ENCODE measurements at regions not wholly inside any gene's neighbourhood (a gene's known extent, or its start where the extent isn't known, plus 50 kb on each side); places are given as distances from the start of the nearest gene placed in this dataset.

DNA sequence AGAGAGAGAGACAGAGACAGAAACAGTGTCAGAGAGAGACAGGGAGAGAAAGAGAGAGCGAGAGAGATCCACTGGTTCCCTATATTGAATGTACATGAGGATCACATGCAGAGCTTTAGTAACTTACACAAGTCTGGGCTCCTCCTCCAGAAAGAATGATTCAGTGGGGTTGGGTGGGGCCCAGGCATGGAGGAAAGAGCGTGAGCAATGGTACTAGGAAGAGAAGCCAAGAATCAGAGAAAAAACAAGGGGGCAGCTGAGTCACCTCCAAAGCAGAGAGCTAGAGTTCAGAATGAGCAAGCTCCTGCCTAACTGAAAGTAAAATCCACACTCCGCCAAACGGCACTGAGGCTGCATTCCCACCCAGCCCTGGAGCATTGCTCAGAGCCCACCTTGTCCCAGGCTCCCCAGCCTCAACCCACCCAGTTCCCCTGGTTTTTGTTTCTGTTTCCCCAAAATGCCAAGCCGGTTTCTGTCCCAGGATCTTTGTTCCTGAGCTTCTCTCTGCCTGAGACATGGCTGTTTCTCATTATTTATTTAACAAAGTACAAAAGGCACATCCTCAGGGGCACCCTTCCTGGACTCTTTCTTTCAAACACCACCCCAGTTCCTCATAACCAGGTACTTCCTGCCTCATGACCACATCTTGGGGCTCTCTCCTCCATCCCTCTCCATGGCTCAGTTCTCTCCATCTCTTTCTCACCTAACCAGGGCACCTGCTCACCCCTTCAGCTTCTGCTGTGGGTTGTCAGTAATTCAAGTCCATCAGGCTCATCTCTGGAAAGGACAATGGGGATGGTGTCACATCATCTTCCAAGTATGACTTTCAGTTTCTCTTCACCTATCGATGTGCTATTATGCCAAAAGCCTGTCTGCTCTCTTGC lies 670.3 kb upstream of the TBX3 start:
- WGBS (ENCODE audit: insufficient coverage, low coverage, low lambda C conversion rate, missing lambda C conversion rate) = 34% methylated on average over 5 of the region's 6 CpGs
- Histone ChIP-seq H3K27me3 (no peaks in the 10 kb centered on the region), H3K27ac (no peak overlapping the region), H3K4me3 (peak overlapping the region; percentile 2 to 40 (median 35)), H3K36me3 (no peaks in the 10 kb centered on the region), H3K9me3 (no peaks in the 10 kb centered on the region), H3K4me1 (no peaks in the 10 kb centered on the region)
- TF ChIP-seq POLR2A (IDR thresholded peaks at IDR 0.05) (no peak), CTCF (IDR thresholded peaks at IDR 0.05) (no peak)
- ATAC-seq (peak; percentile 43 to 97 (median 58)), DNase-seq (no peak)
- intact Hi-C loops (cut with DNase I) = no loop called here

GRCh38 chr12:115353467-115353866 lies 669.5 kb upstream of the TBX3 start:
- H3K27ac ChIP-seq = no peak overlapping the region
- intact Hi-C loops (cut with DNase I) = no loop called here
- H3K4me3 ChIP-seq = no peak overlapping the region
- no peaks in the 10 kb centered on the region for H3K36me3 ChIP-seq
- no peak for DNase-seq
- no peaks in the 10 kb centered on the region for H3K4me1 ChIP-seq
- no peaks in the 10 kb centered on the region for H3K27me3 ChIP-seq
- no peak for ATAC-seq
- TF ChIP-seq POLR2A (IDR thresholded peaks at IDR 0.05) (no peak), CTCF (IDR thresholded peaks at IDR 0.05) (no peak)
- WGBS (ENCODE audit: insufficient coverage, low coverage, low lambda C conversion rate, missing lambda C conversion rate) = 62% methylated on average over 1 of the region's 1 CpG
- no peaks in the 10 kb centered on the region for H3K9me3 ChIP-seq

GRCh38 chr12:115351514-115352077 lies 667.6 kb upstream of the TBX3 start:
- no peaks in the 10 kb centered on the region for H3K36me3 ChIP-seq
- H3K4me3 ChIP-seq = no peak overlapping the region
- H3K27ac ChIP-seq = no peak overlapping the region
- H3K27me3 ChIP-seq = no peaks in the 10 kb centered on the region
- WGBS (ENCODE audit: insufficient coverage, low coverage, low lambda C conversion rate, missing lambda C conversion rate) = 56% methylated on average over 5 of the region's 5 CpGs
- no peak for DNase-seq
- no peak for ATAC-seq
- TF ChIP-seq POLR2A (IDR thresholded peaks at IDR 0.05) (no peak), CTCF (IDR thresholded peaks at IDR 0.05) (no peak)
- no peaks in the 10 kb centered on the region for H3K9me3 ChIP-seq
- no peaks in the 10 kb centered on the region for H3K4me1 ChIP-seq
- intact Hi-C loops (cut with DNase I) = no loop called here

GRCh38 chr12:115349711-115350110 lies 665.7 kb upstream of the TBX3 start:
- Histone ChIP-seq H3K27ac (no peak overlapping the region), H3K27me3 (no peaks in the 10 kb centered on the region), H3K4me3 (no peak overlapping the region), H3K36me3 (no peaks in the 10 kb centered on the region), H3K4me1 (no peaks in the 10 kb centered on the region), H3K9me3 (no peaks in the 10 kb centered on the region)
- TF ChIP-seq CTCF (IDR thresholded peaks at IDR 0.05) (no peak), POLR2A (IDR thresholded peaks at IDR 0.05) (no peak)
- WGBS (ENCODE audit: insufficient coverage, low coverage, low lambda C conversion rate, missing lambda C conversion rate) = 18% methylated on average over 1 of the region's 1 CpG
- DNase-seq (no peak), ATAC-seq (no peak)
- intact Hi-C loops (cut with DNase I) = no loop called here
